H9 (cell line): ENCODE measurements at regions not wholly inside any gene's neighbourhood (a gene's known extent, or its start where the extent isn't known, plus 50 kb on each side); places are given as distances from the start of the nearest gene placed in this dataset.

Experiments used
- DNase-seq: peaks from one replicate; pipeline ENCODE4 v3.0.0-alpha.2; 2017
- H2AFZ ChIP-seq: one replicate; pipeline ENCODE4 v1.6.1; 2013; ENCODE audit warnings: mild to moderate bottlenecking, low read length, control low read depth, moderate library complexity
- H2AK5ac ChIP-seq: 2 replicates; pipeline ENCODE4 v1.6.1; 2013; ENCODE audit warnings: low read length, control low read depth, mixed read lengths; ENCODE audit not compliant: insufficient read length
- H2BK120ac ChIP-seq: one replicate; pipeline ENCODE4 v1.6.1; 2013; ENCODE audit warnings: low read depth, mild to moderate bottlenecking, low read length, control low read depth, inconsistent platforms; ENCODE audit not compliant: poor library complexity, severe bottlenecking
- H2BK12ac ChIP-seq: 2 replicates; pipeline ENCODE4 v1.6.1; 2013; ENCODE audit warnings: low read length, control low read depth, mixed read lengths, low read depth; ENCODE audit not compliant: insufficient read length
- H2BK15ac ChIP-seq: 2 replicates; pipeline ENCODE4 v1.6.1; 2013; ENCODE audit warnings: low read depth, low read length, control low read depth
- H2BK20ac ChIP-seq: one replicate; pipeline ENCODE4 v1.6.1; 2013; ENCODE audit warnings: low read depth, mild to moderate bottlenecking, low read length, control low read depth, inconsistent platforms; ENCODE audit not compliant: poor library complexity, severe bottlenecking
- H2BK5ac ChIP-seq: 2 replicates; pipeline ENCODE4 v1.6.1; 2013; ENCODE audit warnings: low read length, control low read depth, mixed read lengths; ENCODE audit not compliant: insufficient read length
- H3K14ac ChIP-seq: 2 replicates; pipeline ENCODE4 v1.6.1; 2013; ENCODE audit warnings: low read length, control low read depth; ENCODE audit not compliant: insufficient read depth
- H3K18ac ChIP-seq: 2 replicates; pipeline ENCODE4 v1.6.1; 2013; ENCODE audit warnings: low read depth, mild to moderate bottlenecking, mixed read lengths, low read length, control low read depth; ENCODE audit not compliant: insufficient read length
- H3K23ac ChIP-seq: 2 replicates; pipeline ENCODE4 v1.6.1; 2013; ENCODE audit warnings: low read length, control low read depth, mixed read lengths, low read depth; ENCODE audit not compliant: insufficient read length
- H3K23me2 ChIP-seq: 2 replicates; pipeline ENCODE4 v1.6.1; 2013; ENCODE audit warnings: low read depth, mild to moderate bottlenecking, mixed read lengths, low read length, control low read depth; ENCODE audit not compliant: insufficient read length, poor library complexity, severe bottlenecking
- H3K27ac ChIP-seq: 2 replicates; pipeline ENCODE4 v1.5.1; 2013; ENCODE audit warnings: low read length, control low read depth, mixed read lengths, low read depth; ENCODE audit not compliant: insufficient read length
- H3K27me3 ChIP-seq: 2 replicates; pipeline ENCODE4 v1.6.1; 2013; ENCODE audit warnings: low read length, control low read depth, inconsistent platforms; ENCODE audit not compliant: insufficient read depth
- H3K4ac ChIP-seq: 2 replicates; pipeline ENCODE4 v1.6.1; 2013; ENCODE audit warnings: low read depth, mild to moderate bottlenecking, control low read depth, inconsistent platforms, low read length, moderate library complexity
- H3K4me1 ChIP-seq: 2 replicates; pipeline ENCODE4 v1.6.1; 2013; ENCODE audit warnings: low read length, control low read depth, inconsistent platforms; ENCODE audit not compliant: insufficient read depth
- H3K4me2 ChIP-seq: 2 replicates; pipeline ENCODE4 v1.6.1; 2013; ENCODE audit warnings: low read length, control low read depth, mixed read lengths; ENCODE audit not compliant: insufficient read length, insufficient read depth
- H3K56ac ChIP-seq: 2 replicates; pipeline ENCODE4 v1.6.1; 2013; ENCODE audit warnings: low read depth, mild to moderate bottlenecking, mixed read lengths, low read length, control low read depth; ENCODE audit not compliant: insufficient read length
- H3K79me1 ChIP-seq: 2 replicates; pipeline ENCODE4 v1.6.1; 2013; ENCODE audit warnings: low read depth, mild to moderate bottlenecking, moderate library complexity, low read length, control low read depth, inconsistent platforms; ENCODE audit not compliant: insufficient read depth, poor library complexity, severe bottlenecking
- H3K79me2 ChIP-seq: 2 replicates; pipeline ENCODE4 v1.6.1; 2013; ENCODE audit warnings: low read length, control low read depth, inconsistent platforms; ENCODE audit not compliant: insufficient read depth
- H3K9ac ChIP-seq: 2 replicates; pipeline ENCODE4 v1.6.1; 2013; ENCODE audit warnings: low read length, control low read depth, mixed read lengths; ENCODE audit not compliant: insufficient read length; ENCODE audit errors: extremely low read depth
- H3K9me3 ChIP-seq: one replicate; pipeline ENCODE4 v1.6.1; 2013; ENCODE audit warnings: low read depth, low read length, inconsistent platforms; ENCODE audit not compliant: control insufficient read depth
- H3T11ph ChIP-seq: one replicate; pipeline ENCODE4 v1.6.1; 2013; ENCODE audit warnings: mild to moderate bottlenecking, low read length, control low read depth, inconsistent platforms
- H4K20me1 ChIP-seq: one replicate; pipeline ENCODE4 v1.6.1; 2013; ENCODE audit not compliant: control insufficient read depth, insufficient read length, insufficient read depth
- H4K5ac ChIP-seq: 2 replicates; pipeline ENCODE4 v1.6.1; 2013; ENCODE audit warnings: low read depth, mild to moderate bottlenecking, mixed read lengths, low read length, control low read depth; ENCODE audit not compliant: insufficient read length
- H4K8ac ChIP-seq: replicated peaks from 2 replicates; pipeline ENCODE4 v1.6.1; 2013; ENCODE audit warnings: low read length, control low read depth, mixed read lengths, low read depth; ENCODE audit not compliant: insufficient read length
- H4K91ac ChIP-seq: 2 replicates; pipeline ENCODE4 v1.6.1; 2013; ENCODE audit warnings: low read depth, mild to moderate bottlenecking, moderate library complexity, mixed read lengths, low read length, control low read depth; ENCODE audit not compliant: insufficient read length
- H3K27ac Mint-ChIP-seq, 3 experiments: 2 replicates in 2 of 3; 3 replicates in 1 of 3; pipeline ENCODE4 v1.8.0; 2020 to 2021; ENCODE audit warnings: mixed read lengths in 3 of 3, mild to moderate bottlenecking in 1 of 3, moderate library complexity in 1 of 3
- H3K27me3 Mint-ChIP-seq: 2 replicates; pipeline ENCODE4 v1.8.0; 2021; ENCODE audit warnings: low read depth, mild to moderate bottlenecking, moderate library complexity, mixed read lengths
- H3K36me3 Mint-ChIP-seq, 3 experiments: 2 replicates in 2 of 3; 3 replicates in 1 of 3; pipeline ENCODE4 v1.8.0; 2020 to 2021; ENCODE audit warnings: low read depth in 3 of 3, mixed read lengths in 3 of 3; ENCODE audit not compliant: insufficient read depth in 1 of 3
- H3K4me1 Mint-ChIP-seq, 2 experiments: 2 replicates each; pipeline ENCODE4 v1.8.0; 2020; ENCODE audit warnings: mixed read lengths in 2 of 2
- H3K4me3 Mint-ChIP-seq, 2 experiments: 2 replicates in 1 of 2; 3 replicates in 1 of 2; pipeline ENCODE4 v1.8.0; 2020 to 2021; ENCODE audit warnings: mild to moderate bottlenecking in 2 of 2, mixed read lengths in 2 of 2, moderate library complexity in 1 of 2
- H3K9me3 Mint-ChIP-seq, 2 experiments: 2 replicates in 1 of 2; 3 replicates in 1 of 2; pipeline ENCODE4 v1.8.0; 2020; ENCODE audit warnings: mild to moderate bottlenecking in 2 of 2, mixed read lengths in 2 of 2, moderate library complexity in 1 of 2
- CTCF ChIP-seq: fragments of 200-600 bp; sonication (generic); conservative IDR thresholded peaks from 3 replicates; pipeline ENCODE4 v1.8.0; 2021; ENCODE audit warnings: antibody characterized with exemption, mild to moderate bottlenecking
- WGBS: extraction: QIAGEN DNeasy Blood & Tissue Kit; methylation state at CpG from one replicate; pipeline ENCODE4 v1.1.7; 2013; ENCODE audit warnings: missing lambda C conversion rate, low lambda C conversion rate, mixed read lengths; ENCODE audit not compliant: insufficient read length; ENCODE audit errors: extremely low coverage; 5-methylcytosine and 5-hydroxymethylcytosine counted together

- Histone ChIP-seq H3K56ac (no peak overlapping the region), H4K8ac (no peak overlapping the region), H3K9ac (no peak overlapping the region), H2BK12ac (no peak overlapping the region), H4K20me1 (no peaks in the 10 kb centered on the region), H3K23me2 (no peaks in the 10 kb centered on the region), H3K79me1 (no peaks in the 10 kb centered on the region), H3T11ph (no peak overlapping the region), H2AK5ac (no peak overlapping the region), H2BK20ac (no peak overlapping the region), H2AFZ (no peak overlapping the region), H3K14ac (no peak overlapping the region), H3K79me2 (no peaks in the 10 kb centered on the region), H3K4me1 (no peaks in the 10 kb centered on the region), H2BK15ac (no peak overlapping the region), H3K9me3 (no peaks in the 10 kb centered on the region), H3K18ac (no peak overlapping the region), H2BK5ac (no peak overlapping the region), H3K4ac (no peak overlapping the region), H3K27me3 (no peaks in the 10 kb centered on the region), H4K5ac (no peak overlapping the region), H2BK120ac (no peak overlapping the region), H3K23ac (no peak overlapping the region), H4K91ac (no peak overlapping the region), H3K4me2 (no peak overlapping the region), H3K27ac (no peak overlapping the region)
- no peak for TF ChIP-seq CTCF
- Mint-ChIP-seq H3K4me3 (no peak overlapping the region), H3K27ac (no peak overlapping the region; a peak in 1 of 7 replicates), H3K9me3 (no peaks in the 10 kb centered on the region), H3K27me3 (no peaks in the 10 kb centered on the region), H3K4me1 (no peaks in the 10 kb centered on the region), H3K36me3 (no peaks in the 10 kb centered on the region; a peak in 1 of 7 replicates)
- no CpG with 5 or more reads among the region's 1 CpG for WGBS
- DNase-seq, result no peak
These were observed 1364.6 kb upstream of the EPHA6 start for GRCh38 chr3:95449841-95450240.
